HEK293 (cell line): ENCODE measurements at regions not wholly inside any gene's neighbourhood (a gene's known extent, or its start where the extent isn't known, plus 50 kb on each side); places are given as distances from the start of the nearest gene placed in this dataset.
A peak's percentile ranks its signal among the peaks of the same experiment; 100 is the strongest.

Experiments used
- CTCF ChIA-PET: fragments of 350-600 bp; formaldehyde crosslinking; extraction: SDS; loops from one replicate; lab custom pipeline; 2021; ENCODE audit warnings: antibody characterized with exemption; lab: Yijun Ruan, JAX
- POLR2A ChIA-PET: fragments of 300-600 bp; formaldehyde crosslinking; extraction: SDS; loops from one replicate; lab custom pipeline; 2020; ENCODE audit warnings: antibody characterized with exemption, inconsistent platforms; lab: Yijun Ruan, JAX
- H3K27ac ChIP-seq: fragments of 200-500 bp; sonication (Bioruptor generic); 2 replicates; pipeline ENCODE4 v1.5.1; 2014; ENCODE audit warnings: low read depth, low read length, control low read depth, inconsistent platforms; ENCODE audit errors: extremely low read depth
- H3K36me3 ChIP-seq, 2 experiments: fragments of 200-500 bp in 1 of 2; sonication (Bioruptor generic) in 1 of 2; 1 replicate in 1 of 2; 2 replicates in 1 of 2; pipeline ENCODE4 v1.5.1; 2014 to 2017; ENCODE audit warnings: inconsistent platforms in 2 of 2, low read length in 2 of 2; ENCODE audit not compliant: control insufficient read depth in 2 of 2, insufficient read depth in 1 of 2
- H3K4me1 ChIP-seq: fragments of 200-500 bp; sonication (Bioruptor generic); 2 replicates; pipeline ENCODE4 v1.5.1; 2014; ENCODE audit warnings: mild to moderate bottlenecking, low read length, inconsistent platforms; ENCODE audit not compliant: control insufficient read depth, insufficient read depth
- H3K4me3 ChIP-seq: 2 replicates; pipeline ENCODE4 v1.5.1; 2011; ENCODE audit warnings: low read depth, mild to moderate bottlenecking, control low read depth, low read length, moderate library complexity
- H3K9me3 ChIP-seq: fragments of 200-500 bp; sonication (Bioruptor generic); 2 replicates; pipeline ENCODE4 v1.5.1; 2014; ENCODE audit warnings: low read depth, low read length, inconsistent platforms; ENCODE audit not compliant: control insufficient read depth, insufficient read depth
- EGR2 ChIP-seq: fragments of 450-650 bp; formaldehyde crosslinking; IDR thresholded peaks from 2 replicates; pipeline ENCODE4 v1.5.1; 2016; ENCODE audit warnings: low read depth, missing biosample characterization, missing genetic modification characterization
- FEZF1 ChIP-seq: fragments of 450-650 bp; formaldehyde crosslinking; IDR thresholded peaks from 2 replicates; pipeline ENCODE4 v1.5.1; 2016; ENCODE audit warnings: missing biosample characterization, missing genetic modification characterization
- KLF16 ChIP-seq: fragments of 450-650 bp; formaldehyde crosslinking; IDR thresholded peaks from 2 replicates; pipeline ENCODE4 v1.5.1; 2017; ENCODE audit warnings: missing biosample characterization, missing genetic modification characterization
- OVOL3 ChIP-seq: fragments of 450-650 bp; formaldehyde crosslinking; IDR thresholded peaks from 2 replicates; pipeline ENCODE4 v1.5.1; 2016; ENCODE audit warnings: missing biosample characterization, missing genetic modification characterization
- PRDM2 ChIP-seq: fragments of 450-650 bp; formaldehyde crosslinking; IDR thresholded peaks from 2 replicates; pipeline ENCODE4 v1.5.1; 2016; ENCODE audit warnings: missing biosample characterization, missing genetic modification characterization, borderline replicate concordance
- YY2 ChIP-seq: fragments of 450-650 bp; formaldehyde crosslinking; IDR thresholded peaks from 2 replicates; pipeline ENCODE4 v1.5.1; 2016; ENCODE audit warnings: missing biosample characterization, missing genetic modification characterization
- ZNF10 ChIP-seq: fragments of 450-650 bp; formaldehyde crosslinking; IDR thresholded peaks from 2 replicates; pipeline ENCODE4 v1.5.1; 2017; ENCODE audit warnings: missing biosample characterization, missing genetic modification characterization
- ZNF175 ChIP-seq: fragments of 450-650 bp; formaldehyde crosslinking; IDR thresholded peaks from 2 replicates; pipeline ENCODE4 v1.5.1; 2016; ENCODE audit warnings: missing biosample characterization, missing genetic modification characterization
- ZNF214 ChIP-seq: fragments of 450-650 bp; formaldehyde crosslinking; IDR thresholded peaks from 2 replicates; pipeline ENCODE4 v1.5.1; 2017; ENCODE audit warnings: missing biosample characterization, mild to moderate bottlenecking, missing genetic modification characterization, borderline replicate concordance
- ZNF23 ChIP-seq: fragments of 450-650 bp; formaldehyde crosslinking; IDR thresholded peaks from 2 replicates; pipeline ENCODE4 v1.5.1; 2016; ENCODE audit warnings: missing biosample characterization, missing genetic modification characterization, borderline replicate concordance
- ZNF433 ChIP-seq: fragments of 450-650 bp; formaldehyde crosslinking; IDR thresholded peaks from 2 replicates; pipeline ENCODE4 v1.5.1; 2016; ENCODE audit warnings: missing biosample characterization, missing genetic modification characterization, low read depth
- ZNF530 ChIP-seq: fragments of 450-650 bp; formaldehyde crosslinking; IDR thresholded peaks from 2 replicates; pipeline ENCODE4 v1.5.1; 2016; ENCODE audit warnings: low read depth, missing biosample characterization, missing genetic modification characterization
- ZNF558 ChIP-seq: fragments of 450-650 bp; formaldehyde crosslinking; IDR thresholded peaks from 2 replicates; pipeline ENCODE4 v1.5.1; 2016; ENCODE audit warnings: missing biosample characterization, missing genetic modification characterization
- ZNF660 ChIP-seq: fragments of 450-650 bp; IDR thresholded peaks from 2 replicates; pipeline ENCODE4 v1.5.1; 2018; ENCODE audit warnings: missing biosample characterization, mild to moderate bottlenecking, missing genetic modification characterization
- ZNF830 ChIP-seq: fragments of 450-650 bp; IDR thresholded peaks from 2 replicates; pipeline ENCODE4 v1.5.0; 2018; ENCODE audit warnings: missing biosample characterization, missing genetic modification characterization, low read depth, mild to moderate bottlenecking, moderate library complexity
- ZNF843 ChIP-seq: fragments of 450-650 bp; formaldehyde crosslinking; IDR thresholded peaks from 2 replicates; pipeline ENCODE4 v1.5.1; 2016; ENCODE audit warnings: missing biosample characterization, missing genetic modification characterization
- ZSCAN30 ChIP-seq: fragments of 450-650 bp; IDR thresholded peaks from 2 replicates; pipeline ENCODE4 v1.5.1; 2018; ENCODE audit warnings: missing biosample characterization, mild to moderate bottlenecking, missing genetic modification characterization, moderate library complexity

- H3K4me1 ChIP-seq = peaks cover 2% of the 10 kb centered on the region; the same call in 1 of the 2 replicates
- POLR2A ChIA-PET = no interaction called here
- no peak overlapping the region for H3K27ac ChIP-seq
- no peaks in the 10 kb centered on the region for H3K36me3 ChIP-seq
- TF ChIP-seq ZNF660 (tag by site-specific recombination) = no peak
- no peak for TF ChIP-seq ZNF23 (tag by site-specific recombination)
- H3K9me3 ChIP-seq = no peaks in the 10 kb centered on the region
- CTCF ChIA-PET = interaction anchor here (0.5 to 1.4 kb wide), 3 partner anchors 9 to 428 kb away, joined by 3 to 7 read pairs (median 4); no protein-coding TSS in a partner anchor
- H3K4me3 ChIP-seq = no peak overlapping the region
These were observed 134.8 kb upstream of the HMGA2 start for GRCh38 chr12:65689508-65689907.

- Histone ChIP-seq H3K4me3 (no peak overlapping the region), H3K4me1 (peaks cover 9% of the 10 kb centered on the region), H3K27ac (no peak overlapping the region), H3K36me3 (no peaks in the 10 kb centered on the region), H3K9me3 (no peaks in the 10 kb centered on the region)
- CTCF ChIA-PET = interaction anchor here (1.0 to 1.4 kb wide), 2 partner anchors 8 to 88 kb away, joined by 4 to 7 read pairs; no protein-coding TSS in a partner anchor
- no peak for TF ChIP-seq ZNF558
- peak; percentile 58 for TF ChIP-seq FEZF1 (tag by site-specific recombination)
- POLR2A ChIA-PET = no interaction called here
These were observed 133.8 kb upstream of the HMGA2 start for GRCh38 chr12:65690477-65690876.

- Histone ChIP-seq H3K4me3 (no peak overlapping the region), H3K9me3 (no peaks in the 10 kb centered on the region), H3K36me3 (no peaks in the 10 kb centered on the region), H3K27ac (no peak overlapping the region), H3K4me1 (peaks cover 14% of the 10 kb centered on the region)
- CTCF ChIA-PET = no interaction called here
- no peak for TF ChIP-seq ZNF830 (tag by site-specific recombination)
- no peak for TF ChIP-seq PRDM2 (tag by site-specific recombination)
- TF ChIP-seq KLF16 (tag by site-specific recombination) = no peak
- TF ChIP-seq OVOL3 = no peak
- TF ChIP-seq ZNF175 (tag by site-specific recombination) = no peak
- no peak for TF ChIP-seq ZNF530 (tag by site-specific recombination)
- TF ChIP-seq ZNF843 (tag by site-specific recombination) = no peak
- TF ChIP-seq ZNF10 (tag by site-specific recombination) = no peak
- TF ChIP-seq ZNF214 (tag by site-specific recombination) = no peak
- TF ChIP-seq ZNF433 (tag by site-specific recombination) = no peak
- no peak for TF ChIP-seq ZSCAN30 (tag by site-specific recombination)
- TF ChIP-seq EGR2 = no peak
- no peak for TF ChIP-seq YY2 (tag by site-specific recombination)
- POLR2A ChIA-PET = no interaction called here
These were observed 130.2 kb upstream of the HMGA2 start for GRCh38 chr12:65694130-65694529.
